Sigmoid colon (tissue), 4 donors: ENCODE measurements at regions not wholly inside any gene's neighbourhood (a gene's known extent, or its start where the extent isn't known, plus 50 kb on each side); places are given as distances from the start of the nearest gene placed in this dataset.

Source experiments
- CTCF ChIP-seq, 4 experiments: fragments of 450-650 bp in 3 of 4; fragments of 200-600 bp in 1 of 4; IDR thresholded peaks; one replicate each; pipeline ENCODE4 v1.5.1; 2016 to 2019; ENCODE audit warnings: antibody characterized with exemption in 4 of 4, mild to moderate bottlenecking in 3 of 4, moderate library complexity in 2 of 4
- POLR2AphosphoS5 ChIP-seq, 4 donors: sonication (generic); formaldehyde crosslinking; IDR thresholded peaks; one replicate each; pipeline ENCODE4 v1.6.1; 2017; ENCODE audit warnings: antibody characterized with exemption in 4 of 4

DNA sequence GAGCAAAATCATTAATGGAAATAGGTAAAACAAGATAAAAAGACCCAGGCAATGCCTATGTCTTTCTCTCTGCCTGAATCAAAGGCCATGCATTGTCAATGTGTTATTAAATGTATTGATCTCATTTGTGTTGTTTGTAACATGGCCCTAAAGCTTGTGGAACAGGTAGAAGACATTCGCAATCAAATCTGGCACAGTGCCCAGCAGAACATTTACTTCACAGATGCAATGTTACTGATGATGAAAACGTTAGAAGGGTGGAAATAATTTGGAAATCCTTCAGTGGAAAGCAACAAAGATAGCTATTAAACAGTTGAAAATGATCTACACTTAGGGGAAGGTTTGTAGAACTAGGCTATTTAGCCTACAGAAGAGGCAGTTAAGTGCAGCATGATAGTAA, 368.2 kb downstream of the EPHA4 start:
- TF ChIP-seq POLR2AphosphoS5 (IDR thresholded peaks at IDR 0.05): no peak
- TF ChIP-seq CTCF (IDR thresholded peaks at IDR 0.05): no peak
